Stimulated activated effector memory CD8-positive, alpha-beta T cell treated with anti-CD3 and anti-CD28 coated beads, Interleukin-12 subunit alpha, Interleukin-12 subunit beta, amount 100 ng/mL, for 72 hours (primary cell): ENCODE measurements at regions not wholly inside any gene's neighbourhood (a gene's known extent, or its start where the extent isn't known, plus 50 kb on each side); places are given as distances from the start of the nearest gene placed in this dataset.

ENCODE experiments used
- ATAC-seq: fragments of 150-1000 bp; cut with Tn5 transposase; 2 replicates; pipeline ENCODE4 v1.10.0; 2021
- DNase-seq, 2 donors: peaks; one replicate each; pipeline ENCODE4 v3.0.0; 2021 to 2022; ENCODE audit warnings: low spot score in 2 of 2
- H3K27ac Mint-ChIP-seq: one replicate; pipeline ENCODE4 v1.8.0; 2022; ENCODE audit warnings: mild to moderate bottlenecking, mixed read lengths
- H3K36me3 Mint-ChIP-seq: one replicate; pipeline ENCODE4 v1.8.0; 2022; ENCODE audit warnings: mild to moderate bottlenecking, mixed read lengths
- H3K4me1 Mint-ChIP-seq: one replicate; pipeline ENCODE4 v1.8.0; 2022; ENCODE audit warnings: mixed read lengths
- H3K4me3 Mint-ChIP-seq: one replicate; pipeline ENCODE4 v1.8.0; 2022; ENCODE audit warnings: mild to moderate bottlenecking, mixed read lengths
- H3K9me3 Mint-ChIP-seq: one replicate; pipeline ENCODE4 v1.8.0; 2022; ENCODE audit warnings: mixed read lengths

DNA sequence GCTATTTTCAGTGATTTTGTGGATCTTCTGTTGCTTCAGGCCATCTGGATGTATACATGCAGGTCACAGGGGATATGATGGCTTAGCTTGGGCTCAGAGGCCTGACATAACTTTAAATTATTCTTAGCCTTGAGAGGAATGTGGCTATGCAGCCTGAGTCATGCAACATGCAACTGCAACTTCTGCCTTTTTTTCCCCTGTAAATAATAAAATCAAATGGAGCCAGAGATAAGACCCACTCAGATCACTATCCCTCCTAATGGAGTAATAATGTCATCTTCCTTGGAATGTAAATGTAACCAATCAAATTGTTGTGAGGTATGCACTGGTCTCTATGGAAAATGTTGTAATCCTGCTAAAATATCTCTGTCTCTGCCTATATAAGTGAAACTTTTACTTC lies 54.9 kb downstream of the MAGEB17 start:
- Mint-ChIP-seq H3K27ac (no peak overlapping the region), H3K36me3 (no peaks in the 10 kb centered on the region), H3K9me3 (peaks cover 2% of the 10 kb centered on the region), H3K4me3 (no peak overlapping the region), H3K4me1 (no peaks in the 10 kb centered on the region)
- no peak for DNase-seq
- ATAC-seq = no peak

DNA sequence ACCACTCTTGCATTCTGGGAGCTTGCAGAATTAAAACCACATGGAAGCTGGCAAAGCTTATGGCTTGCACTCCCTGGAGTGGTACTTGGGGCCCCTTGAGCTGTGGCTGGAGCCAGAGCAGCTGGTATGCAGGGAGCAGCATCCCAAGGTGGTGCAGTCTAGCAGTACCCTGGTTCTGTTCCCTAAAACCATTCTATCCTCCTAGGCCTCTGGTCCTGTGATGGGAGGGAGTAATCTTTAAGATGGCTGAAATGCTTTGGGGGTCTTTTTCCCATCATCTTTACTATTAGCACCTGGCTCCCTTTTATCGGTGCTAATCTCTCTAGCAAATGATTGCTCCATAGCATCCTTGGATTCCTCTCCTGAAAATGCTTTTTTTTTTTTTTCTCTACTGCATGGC lies 56.1 kb downstream of the MAGEB17 start:
- ATAC-seq (no peak), DNase-seq (no peak)
- Mint-ChIP-seq H3K4me1 (no peaks in the 10 kb centered on the region), H3K9me3 (peaks cover 2% of the 10 kb centered on the region), H3K36me3 (no peaks in the 10 kb centered on the region), H3K27ac (no peak overlapping the region), H3K4me3 (no peak overlapping the region)

DNA sequence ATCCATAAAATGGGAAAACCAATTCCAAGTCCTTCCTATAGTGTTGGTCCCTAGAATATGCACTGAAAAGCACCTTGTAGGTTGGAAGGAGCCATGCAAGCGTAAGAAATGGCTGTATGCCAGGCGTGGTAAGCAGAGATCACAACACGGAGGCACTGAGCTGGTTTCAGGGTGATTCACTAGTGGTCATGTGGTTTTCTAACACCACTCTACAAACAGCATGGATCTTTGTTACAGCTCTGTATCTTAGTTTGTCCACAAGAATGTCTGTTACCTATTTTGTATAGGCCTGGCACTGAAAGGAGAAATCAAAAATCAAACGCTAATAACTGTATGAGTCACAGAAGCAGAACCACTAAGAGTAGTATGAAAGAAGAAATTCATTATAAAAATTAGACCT lies 71.9 kb downstream of the MAGEB17 start:
- no peaks in the 10 kb centered on the region for H3K36me3 Mint-ChIP-seq

DNA sequence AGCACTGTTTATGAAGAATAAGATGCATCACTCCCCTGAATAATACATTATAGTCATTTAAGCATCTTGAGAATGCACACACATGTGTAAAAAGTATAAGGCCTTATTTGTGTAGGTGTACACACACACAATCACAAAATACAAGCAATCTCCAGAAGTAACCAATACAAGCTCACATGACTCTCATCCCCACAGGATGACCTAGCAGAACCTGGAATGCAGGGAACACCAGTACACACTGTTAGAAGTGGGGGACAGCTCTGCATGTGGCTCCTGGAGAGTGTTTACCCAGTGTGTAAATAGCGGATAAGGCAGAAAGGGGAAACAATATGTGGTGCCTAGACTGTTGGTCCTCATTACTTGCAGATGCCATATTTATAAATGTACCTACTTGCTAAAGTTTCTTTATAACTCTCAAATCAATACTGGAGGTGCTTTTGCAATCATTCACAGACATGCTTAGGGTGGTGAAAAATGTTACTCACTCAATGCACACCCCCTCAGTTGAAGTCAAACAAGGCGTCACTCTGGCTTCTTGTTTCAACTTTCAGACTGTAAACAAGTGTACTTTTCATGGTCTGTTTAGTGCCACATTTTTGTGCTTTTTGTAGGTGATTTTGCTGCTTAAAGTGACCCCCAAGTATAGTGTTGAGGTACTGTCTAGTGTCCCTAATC lies 73.1 kb downstream of the MAGEB17 start:
- no peak overlapping the region for H3K27ac Mint-ChIP-seq
- peaks cover 5% of the 10 kb centered on the region for H3K4me1 Mint-ChIP-seq
- H3K36me3 Mint-ChIP-seq = no peaks in the 10 kb centered on the region
- DNase-seq (no peak), ATAC-seq (peak; percentile 64)
- H3K9me3 Mint-ChIP-seq = no peaks in the 10 kb centered on the region
- no peak overlapping the region for H3K4me3 Mint-ChIP-seq

More for the DNA sequence above, 71.9 kb downstream of the MAGEB17 start:
- H3K9me3 Mint-ChIP-seq = no peaks in the 10 kb centered on the region
- H3K4me1 Mint-ChIP-seq = peaks cover 5% of the 10 kb centered on the region
- no peak overlapping the region for H3K27ac Mint-ChIP-seq
- peak; percentile 93 for ATAC-seq
- H3K4me3 Mint-ChIP-seq = no peak overlapping the region
- no peak for DNase-seq

DNA sequence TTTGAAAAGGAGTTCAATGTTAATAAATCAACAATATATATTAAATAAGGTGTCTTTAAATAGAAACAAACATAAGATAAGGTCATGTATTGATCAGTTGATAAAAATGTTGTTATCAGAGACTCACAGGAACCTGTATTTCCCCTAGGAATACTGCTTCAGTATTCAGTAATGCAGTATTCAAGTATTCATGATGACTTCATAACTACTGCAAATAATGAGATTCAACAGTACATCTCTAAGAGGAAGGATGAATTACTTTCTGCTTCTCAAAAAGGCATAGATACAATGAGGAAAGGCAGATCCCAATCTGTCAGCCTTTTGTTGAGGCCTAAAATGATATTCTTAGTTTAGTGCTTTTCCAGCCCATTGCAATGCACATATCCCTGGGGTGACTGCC lies 73.7 kb downstream of the MAGEB17 start:
- Mint-ChIP-seq H3K27ac (no peak overlapping the region), H3K4me1 (peaks cover 5% of the 10 kb centered on the region), H3K9me3 (no peaks in the 10 kb centered on the region), H3K4me3 (no peak overlapping the region), H3K36me3 (no peaks in the 10 kb centered on the region)
- DNase-seq (no peak), ATAC-seq (no peak)

DNA sequence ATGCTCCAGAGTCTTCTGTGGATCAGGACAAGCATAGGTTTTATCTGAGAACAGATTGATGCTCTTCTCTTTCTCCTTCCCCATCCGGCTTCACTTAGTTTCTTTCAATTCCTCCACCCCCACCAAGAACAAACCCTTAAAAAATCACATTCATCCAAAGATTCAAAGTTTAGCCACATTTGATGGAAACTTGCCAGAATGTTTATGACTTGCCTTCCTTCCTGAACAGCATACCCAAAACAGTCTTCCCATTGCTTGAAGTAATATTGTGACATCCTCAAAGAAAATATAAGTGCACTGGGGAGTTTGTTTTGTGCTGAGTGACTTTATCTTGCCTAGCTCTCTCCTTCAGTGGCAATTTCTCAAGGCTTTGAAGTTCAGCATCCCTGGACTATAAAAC lies 83.0 kb downstream of the MAGEB17 start:
- Mint-ChIP-seq H3K36me3 (no peaks in the 10 kb centered on the region), H3K4me1 (no peaks in the 10 kb centered on the region), H3K9me3 (no peaks in the 10 kb centered on the region), H3K27ac (no peak overlapping the region), H3K4me3 (no peak overlapping the region)
- ATAC-seq (no peak), DNase-seq (no peak)

DNA sequence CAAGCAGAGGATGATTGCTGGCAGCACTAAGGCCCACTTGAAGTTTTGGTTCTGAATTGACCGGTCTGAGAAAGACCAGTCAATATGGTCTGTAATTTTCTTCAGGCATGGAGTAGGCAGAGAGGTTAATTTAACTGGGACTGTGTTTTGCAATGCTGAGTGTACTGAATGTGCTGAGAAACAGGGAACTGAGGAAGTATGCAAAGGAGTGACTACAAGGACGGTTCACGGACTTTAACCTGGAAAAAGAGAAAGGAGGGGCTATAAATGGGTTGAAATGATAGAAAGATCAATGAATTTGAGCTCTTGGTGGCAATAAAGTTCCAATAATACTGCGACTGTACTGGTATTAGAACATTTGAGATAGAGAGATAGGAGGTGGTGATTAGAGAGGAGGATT lies 84.5 kb downstream of the MAGEB17 start:
- ATAC-seq = no peak
- no peak for DNase-seq
- Mint-ChIP-seq H3K9me3 (no peaks in the 10 kb centered on the region), H3K27ac (no peak overlapping the region), H3K4me3 (no peak overlapping the region), H3K36me3 (no peaks in the 10 kb centered on the region), H3K4me1 (no peaks in the 10 kb centered on the region)

DNA sequence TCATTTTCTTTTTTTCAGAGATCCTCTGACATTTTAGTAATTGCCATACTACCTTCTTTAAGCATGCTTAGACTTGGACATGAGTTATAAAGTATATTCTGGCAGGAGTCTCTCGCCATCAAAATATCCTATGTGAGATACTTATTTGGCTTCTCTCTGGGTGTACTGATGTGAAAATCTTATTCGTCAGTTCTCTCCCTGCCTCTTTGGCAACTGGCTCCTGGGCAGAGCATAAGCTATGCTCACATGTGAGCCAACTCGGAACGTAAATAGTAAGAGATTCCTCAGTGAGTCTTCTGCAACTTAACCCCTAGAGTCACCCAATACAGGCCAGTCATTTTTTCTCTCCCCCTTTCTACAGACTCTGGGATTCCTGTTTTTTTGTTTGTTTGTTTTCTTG lies 91.6 kb downstream of the MAGEB17 start:
- H3K36me3 Mint-ChIP-seq = no peaks in the 10 kb centered on the region
- H3K27ac Mint-ChIP-seq = no peak overlapping the region
- ATAC-seq = no peak
- H3K9me3 Mint-ChIP-seq = no peaks in the 10 kb centered on the region
- no peaks in the 10 kb centered on the region for H3K4me1 Mint-ChIP-seq
- H3K4me3 Mint-ChIP-seq = no peak overlapping the region
- no peak for DNase-seq

DNA sequence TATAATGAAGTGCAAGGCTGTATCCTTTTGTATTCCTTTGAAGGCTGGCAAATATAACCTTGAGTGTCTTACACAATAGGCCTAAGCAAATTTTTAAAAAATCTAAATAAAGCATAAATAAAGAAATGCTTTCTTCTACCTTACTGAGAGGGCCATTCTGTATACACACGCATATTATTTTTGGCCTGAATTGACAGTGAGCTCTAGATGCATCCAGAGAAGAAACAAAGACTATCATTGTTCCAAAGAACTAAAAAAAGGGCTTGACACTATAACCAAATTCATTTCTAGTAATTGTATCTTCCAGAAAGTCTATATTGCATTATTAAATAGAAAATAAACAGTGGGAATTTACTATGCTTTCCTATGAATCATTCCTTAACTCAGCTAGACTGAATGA lies 100.2 kb downstream of the MAGEB17 start:
- Mint-ChIP-seq H3K9me3 (no peaks in the 10 kb centered on the region), H3K4me3 (no peak overlapping the region), H3K27ac (no peak overlapping the region), H3K36me3 (no peaks in the 10 kb centered on the region), H3K4me1 (no peaks in the 10 kb centered on the region)
- DNase-seq (no peak), ATAC-seq (no peak)

DNA sequence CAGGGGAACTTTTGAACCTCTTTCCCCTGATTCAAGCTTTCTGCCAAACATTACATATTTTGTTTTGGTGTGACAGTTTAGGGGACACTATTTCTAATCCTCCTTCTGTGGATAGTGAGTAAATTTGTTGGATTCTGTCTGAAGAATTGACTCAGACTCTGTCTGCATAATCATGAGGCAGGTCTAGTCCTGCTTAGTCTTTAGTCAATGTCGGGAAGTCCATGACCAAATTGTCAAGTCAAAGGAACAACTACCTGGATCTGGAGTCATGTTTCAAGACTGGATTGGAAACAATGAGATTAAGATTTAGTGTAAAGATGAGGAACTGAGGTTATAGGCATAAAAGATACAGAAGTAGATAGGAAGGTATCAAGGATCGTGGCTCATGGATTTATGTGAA lies 100.9 kb downstream of the MAGEB17 start:
- no peak overlapping the region for H3K27ac Mint-ChIP-seq
- no peaks in the 10 kb centered on the region for H3K4me1 Mint-ChIP-seq
- DNase-seq (no peak), ATAC-seq (no peak)
- H3K4me3 Mint-ChIP-seq = no peak overlapping the region
- no peaks in the 10 kb centered on the region for H3K36me3 Mint-ChIP-seq
- no peaks in the 10 kb centered on the region for H3K9me3 Mint-ChIP-seq

DNA sequence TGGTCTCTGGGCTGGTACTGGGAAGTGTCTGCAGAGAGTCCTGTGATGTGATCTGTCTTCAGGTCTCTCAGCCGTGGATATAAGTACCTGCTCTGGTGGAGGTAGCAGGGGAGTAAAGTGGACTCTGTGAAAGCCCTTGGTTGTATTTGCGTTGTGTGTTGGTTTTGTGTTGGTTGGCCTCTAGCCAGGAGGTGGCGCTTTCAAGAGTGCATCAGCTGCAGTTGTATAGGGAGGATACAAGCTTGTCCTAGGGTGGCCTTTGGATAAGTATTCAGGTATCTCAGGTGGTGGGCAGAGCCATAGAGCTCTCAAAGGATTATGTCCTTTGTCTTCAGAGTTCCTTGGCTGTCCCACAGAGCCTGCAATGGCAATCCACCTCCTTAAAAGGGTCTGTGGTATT lies 111.6 kb downstream of the MAGEB17 start:
- Mint-ChIP-seq H3K36me3 (no peaks in the 10 kb centered on the region), H3K4me1 (no peaks in the 10 kb centered on the region), H3K9me3 (no peaks in the 10 kb centered on the region), H3K4me3 (no peak overlapping the region), H3K27ac (no peak overlapping the region)
- ATAC-seq (no peak), DNase-seq (no peak)

DNA sequence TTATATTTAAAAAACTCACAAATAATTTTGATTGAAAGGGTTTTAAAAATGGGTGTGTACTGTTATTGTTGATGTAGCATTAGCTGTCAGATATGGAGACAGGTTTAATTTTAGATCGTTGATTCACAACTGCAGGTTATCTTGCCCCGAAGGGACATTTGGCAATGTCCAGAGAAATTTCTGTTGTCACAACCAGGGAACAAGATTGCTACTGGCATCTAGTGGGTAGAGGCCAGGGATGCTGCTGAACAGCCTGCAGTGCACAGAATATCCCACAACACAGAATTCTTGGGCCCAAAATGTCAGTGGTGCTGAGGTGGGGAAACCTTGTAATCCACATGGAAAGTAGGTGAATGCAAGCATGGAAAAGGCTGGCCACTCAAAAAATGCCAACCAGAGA lies 114.9 kb downstream of the MAGEB17 start:
- no peaks in the 10 kb centered on the region for H3K36me3 Mint-ChIP-seq
- no peak for ATAC-seq
- no peak for DNase-seq

DNA sequence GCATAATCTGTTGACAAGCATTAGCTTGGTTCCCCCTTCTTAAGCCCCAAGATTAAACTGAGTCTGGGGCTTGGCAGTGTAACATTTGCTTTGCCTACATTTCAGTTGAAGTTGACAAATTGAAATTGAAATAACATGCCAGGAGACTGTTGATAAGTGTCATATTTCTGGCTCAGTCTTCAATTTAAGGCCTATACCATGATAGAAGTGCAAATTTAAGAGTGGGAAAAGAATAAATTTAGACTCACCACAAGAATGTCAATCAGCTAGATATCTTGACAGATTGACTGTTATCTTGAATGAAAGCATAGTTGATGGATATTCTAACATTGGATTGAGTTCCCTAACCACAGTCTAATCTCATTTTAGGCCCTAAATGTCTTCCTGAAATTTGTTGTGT lies 117.6 kb downstream of the MAGEB17 start:
- H3K36me3 Mint-ChIP-seq = no peaks in the 10 kb centered on the region
- no peaks in the 10 kb centered on the region for H3K9me3 Mint-ChIP-seq
- no peaks in the 10 kb centered on the region for H3K4me1 Mint-ChIP-seq
- ATAC-seq (no peak), DNase-seq (no peak)
- no peak overlapping the region for H3K4me3 Mint-ChIP-seq
- H3K27ac Mint-ChIP-seq = no peak overlapping the region

More for the DNA sequence above, 114.9 kb downstream of the MAGEB17 start:
- Mint-ChIP-seq H3K27ac (no peak overlapping the region), H3K9me3 (no peaks in the 10 kb centered on the region), H3K4me3 (no peak overlapping the region), H3K4me1 (no peaks in the 10 kb centered on the region)

DNA sequence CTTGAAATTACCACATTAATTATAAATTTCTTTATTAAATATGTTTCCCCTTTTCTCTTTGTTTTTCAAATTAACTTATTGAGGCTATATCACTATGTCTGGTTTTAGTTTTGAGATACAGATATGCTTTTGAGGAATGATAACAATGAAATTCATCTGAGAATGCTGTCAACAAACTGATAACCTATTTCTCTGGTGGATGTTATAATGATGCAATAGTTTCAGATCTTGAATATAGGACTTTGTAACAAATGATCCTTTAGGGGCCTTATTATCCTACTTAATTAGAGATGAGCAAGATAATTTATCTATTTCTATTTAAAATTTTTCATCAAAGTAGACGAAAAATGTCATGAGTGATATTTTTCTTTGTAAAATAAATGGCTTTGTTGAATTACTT lies 123.7 kb downstream of the MAGEB17 start:
- Mint-ChIP-seq H3K4me3 (no peak overlapping the region), H3K27ac (no peak overlapping the region), H3K9me3 (peaks cover 3% of the 10 kb centered on the region), H3K4me1 (no peaks in the 10 kb centered on the region), H3K36me3 (no peaks in the 10 kb centered on the region)
- ATAC-seq (no peak), DNase-seq (no peak)

DNA sequence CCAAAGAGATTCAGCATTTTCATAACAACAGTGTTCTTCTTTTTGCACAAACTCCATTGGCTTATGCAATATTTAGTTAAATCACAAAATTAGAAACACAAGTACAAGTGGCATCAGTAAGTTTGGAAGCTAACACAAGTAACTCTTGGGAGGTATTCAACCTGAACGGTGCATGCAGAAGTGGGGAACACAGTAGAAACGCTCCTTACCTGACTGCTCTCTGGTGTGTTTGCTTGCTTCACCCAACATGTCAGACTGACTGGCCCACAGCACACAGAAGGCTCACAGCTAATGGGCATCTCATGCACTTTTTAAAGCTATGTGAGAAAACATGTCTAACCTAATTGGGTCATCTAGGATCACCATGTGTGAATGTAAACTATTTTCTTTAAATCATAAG lies 133.6 kb downstream of the MAGEB17 start:
- H3K36me3 Mint-ChIP-seq = no peaks in the 10 kb centered on the region
- ATAC-seq (no peak), DNase-seq (no peak)
- no peak overlapping the region for H3K27ac Mint-ChIP-seq
- no peaks in the 10 kb centered on the region for H3K4me1 Mint-ChIP-seq
- H3K9me3 Mint-ChIP-seq = no peaks in the 10 kb centered on the region
- no peak overlapping the region for H3K4me3 Mint-ChIP-seq

DNA sequence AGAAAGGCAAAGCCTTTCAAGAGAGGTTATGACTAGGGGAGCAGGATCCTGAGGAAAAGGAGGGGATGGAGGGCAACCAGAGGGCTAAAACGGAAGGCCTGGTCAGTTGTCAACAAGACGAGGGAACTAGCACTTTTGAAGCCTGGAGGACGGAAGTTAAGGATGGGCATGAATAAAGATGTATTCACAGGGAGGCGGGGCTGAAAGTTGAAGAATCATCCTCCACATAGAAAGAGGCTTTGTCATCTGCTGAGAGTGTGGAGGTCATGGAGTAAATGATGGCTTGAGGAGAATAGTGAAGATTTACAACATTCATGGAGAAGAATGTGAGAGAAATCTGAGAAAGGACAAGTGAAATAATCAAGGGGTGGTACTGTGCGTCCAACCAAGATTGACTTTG lies 137.5 kb downstream of the MAGEB17 start:
- no peak overlapping the region for H3K27ac Mint-ChIP-seq
- H3K9me3 Mint-ChIP-seq = no peaks in the 10 kb centered on the region
- DNase-seq (no peak), ATAC-seq (no peak)
- H3K4me3 Mint-ChIP-seq = no peak overlapping the region
- H3K36me3 Mint-ChIP-seq = no peaks in the 10 kb centered on the region
- no peaks in the 10 kb centered on the region for H3K4me1 Mint-ChIP-seq

DNA sequence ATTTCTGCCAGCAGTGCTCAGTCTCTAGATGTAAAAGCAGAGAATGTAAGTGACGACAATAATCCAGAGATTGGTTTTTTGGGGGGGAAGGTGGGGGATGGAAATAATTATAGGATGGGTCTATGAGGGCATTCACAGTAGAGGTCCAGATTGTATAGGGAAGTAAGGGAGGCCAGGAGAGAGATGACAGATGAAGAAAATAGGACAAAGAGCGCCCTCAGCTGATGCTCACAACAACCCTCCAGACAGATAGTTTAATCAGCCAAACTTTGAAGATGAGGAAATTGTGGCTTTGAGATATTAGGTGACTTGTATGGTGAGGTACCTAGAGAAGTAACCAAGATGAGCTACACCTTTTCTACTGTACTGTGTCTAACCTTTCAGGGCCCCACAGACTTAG lies 137.9 kb downstream of the MAGEB17 start:
- DNase-seq = no peak
- Mint-ChIP-seq H3K4me3 (no peak overlapping the region), H3K4me1 (no peaks in the 10 kb centered on the region), H3K27ac (no peak overlapping the region), H3K36me3 (no peaks in the 10 kb centered on the region), H3K9me3 (no peaks in the 10 kb centered on the region)
- no peak for ATAC-seq
